Ectodermal cell (in vitro differentiated cells): ENCODE measurements at regions not wholly inside any gene's neighbourhood (a gene's known extent, or its start where the extent isn't known, plus 50 kb on each side); places are given as distances from the start of the nearest gene placed in this dataset.

Experiments used
- H3K27ac ChIP-seq: 2 replicates; pipeline ENCODE4 v1.7.0; 2013; ENCODE audit warnings: mild to moderate bottlenecking, low read depth, low read length; ENCODE audit not compliant: insufficient read depth, poor library complexity, severe bottlenecking
- H3K27me3 ChIP-seq: 2 replicates; pipeline ENCODE4 v1.7.0; 2013; ENCODE audit warnings: mild to moderate bottlenecking, low read length; ENCODE audit not compliant: insufficient read depth, control insufficient read depth, poor library complexity, severe bottlenecking
- H3K36me3 ChIP-seq: one replicate; pipeline ENCODE4 v1.7.0; 2013; ENCODE audit warnings: low read length; ENCODE audit not compliant: control insufficient read depth, insufficient read depth
- H3K4me1 ChIP-seq: one replicate; pipeline ENCODE4 v1.7.0; 2013; ENCODE audit warnings: low read length; ENCODE audit not compliant: control insufficient read depth, insufficient read depth
- H3K4me3 ChIP-seq: 2 replicates; pipeline ENCODE4 v1.7.0; 2013; ENCODE audit warnings: low read depth, low read length, control low read depth; ENCODE audit not compliant: insufficient read depth
- H3K9me3 ChIP-seq: 2 replicates; pipeline ENCODE4 v1.7.0; 2013; ENCODE audit warnings: mild to moderate bottlenecking, low read length, moderate library complexity; ENCODE audit not compliant: control insufficient read depth
- WGBS, 2 experiments: methylation state at CpG; one replicate each; pipeline ENCODE4 v1.1.7; 2013; ENCODE audit warnings: missing lambda C conversion rate in 2 of 2; 5-methylcytosine and 5-hydroxymethylcytosine counted together

GRCh38 chr13:90171649-90172048 is 1175.8 kb upstream of the MIR17HG start:
- no peaks in the 10 kb centered on the region for H3K4me1 ChIP-seq
- no peaks in the 10 kb centered on the region for H3K27me3 ChIP-seq
- H3K27ac ChIP-seq: no peak overlapping the region
- 71 to 89% methylated on average over 1 of the region's 1 CpG for WGBS, 2 experiments
- no peaks in the 10 kb centered on the region for H3K36me3 ChIP-seq
- H3K4me3 ChIP-seq: no peak overlapping the region
- no peaks in the 10 kb centered on the region for H3K9me3 ChIP-seq

- H3K4me3 ChIP-seq: no peak overlapping the region
- no peak overlapping the region for H3K27ac ChIP-seq
- H3K27me3 ChIP-seq: no peaks in the 10 kb centered on the region
- H3K9me3 ChIP-seq: no peaks in the 10 kb centered on the region
- no peaks in the 10 kb centered on the region for H3K36me3 ChIP-seq
- WGBS, 2 experiments: 100% methylated on average over 1 of the region's 1 CpG; no CpG with 5 or more reads in 1 of the 2 experiments
- no peaks in the 10 kb centered on the region for H3K4me1 ChIP-seq
Measured at GRCh38 chr13:90177512-90177911, 1170.0 kb upstream of the MIR17HG start.

GRCh38 chr13:90184355-90184754 is 1163.1 kb upstream of the MIR17HG start:
- no peaks in the 10 kb centered on the region for H3K36me3 ChIP-seq
- no peak overlapping the region for H3K4me3 ChIP-seq
- WGBS, 2 experiments: 100% methylated on average over 1 of the region's 1 CpG

GRCh38 chr13:90185734-90186133 is 1161.8 kb upstream of the MIR17HG start:
- Histone ChIP-seq H3K36me3 (no peaks in the 10 kb centered on the region), H3K27me3 (no peaks in the 10 kb centered on the region), H3K4me1 (no peaks in the 10 kb centered on the region), H3K4me3 (no peak overlapping the region), H3K9me3 (no peaks in the 10 kb centered on the region), H3K27ac (no peak overlapping the region)

More at GRCh38 chr13:90184355-90184754, 1163.1 kb upstream of the MIR17HG start:
- H3K27me3 ChIP-seq: no peaks in the 10 kb centered on the region
- H3K9me3 ChIP-seq: no peaks in the 10 kb centered on the region
- H3K27ac ChIP-seq: no peak overlapping the region
- H3K4me1 ChIP-seq: no peaks in the 10 kb centered on the region

GRCh38 chr13:90187478-90188350 is 1159.8 kb upstream of the MIR17HG start:
- H3K4me3 ChIP-seq: no peak overlapping the region
- H3K4me1 ChIP-seq: no peaks in the 10 kb centered on the region
- 96 to 97% methylated on average over 3 to 5 of the region's 5 CpGs for WGBS, 2 experiments
- no peaks in the 10 kb centered on the region for H3K9me3 ChIP-seq
- no peaks in the 10 kb centered on the region for H3K27me3 ChIP-seq
- no peaks in the 10 kb centered on the region for H3K36me3 ChIP-seq
- H3K27ac ChIP-seq: no peak overlapping the region

- Histone ChIP-seq H3K4me1 (no peaks in the 10 kb centered on the region), H3K36me3 (no peaks in the 10 kb centered on the region), H3K27ac (no peak overlapping the region), H3K9me3 (no peaks in the 10 kb centered on the region), H3K4me3 (no peak overlapping the region), H3K27me3 (no peaks in the 10 kb centered on the region)
- 100% methylated on average over 2 of the region's 3 CpGs; no CpG with 5 or more reads in 1 of the 2 experiments for WGBS, 2 experiments
Measured at GRCh38 chr13:90188351-90188636, 1159.2 kb upstream of the MIR17HG start.

GRCh38 chr13:90197722-90198121 is 1149.8 kb upstream of the MIR17HG start:
- H3K27me3 ChIP-seq: no peaks in the 10 kb centered on the region
- WGBS, 2 experiments: 89 to 93% methylated on average over 2 of the region's 2 CpGs
- H3K36me3 ChIP-seq: no peaks in the 10 kb centered on the region
- no peaks in the 10 kb centered on the region for H3K9me3 ChIP-seq
- H3K4me1 ChIP-seq: no peaks in the 10 kb centered on the region
- no peak overlapping the region for H3K27ac ChIP-seq
- H3K4me3 ChIP-seq: no peak overlapping the region

- Histone ChIP-seq H3K9me3 (no peaks in the 10 kb centered on the region), H3K4me3 (no peak overlapping the region), H3K27ac (no peak overlapping the region), H3K27me3 (no peaks in the 10 kb centered on the region), H3K36me3 (no peaks in the 10 kb centered on the region), H3K4me1 (no peaks in the 10 kb centered on the region)
- WGBS, 2 experiments: 91 to 93% methylated on average over 1 of the region's 1 CpG
Measured at GRCh38 chr13:90201202-90201601, 1146.3 kb upstream of the MIR17HG start.

GRCh38 chr13:90201676-90202460 is 1145.6 kb upstream of the MIR17HG start:
- Histone ChIP-seq H3K27ac (no peak overlapping the region), H3K36me3 (no peaks in the 10 kb centered on the region), H3K9me3 (no peaks in the 10 kb centered on the region), H3K4me1 (no peaks in the 10 kb centered on the region), H3K27me3 (no peaks in the 10 kb centered on the region), H3K4me3 (no peak overlapping the region)
- 85 to 86% methylated on average over 6 to 7 of the region's 7 CpGs for WGBS, 2 experiments

GRCh38 chr13:90205081-90205480 is 1142.4 kb upstream of the MIR17HG start:
- Histone ChIP-seq H3K36me3 (no peaks in the 10 kb centered on the region), H3K4me3 (no peak overlapping the region), H3K9me3 (no peaks in the 10 kb centered on the region), H3K27me3 (no peaks in the 10 kb centered on the region), H3K4me1 (peaks cover 3% of the 10 kb centered on the region), H3K27ac (no peak overlapping the region)
- WGBS, 2 experiments: 77 to 95% methylated on average over 1 of the region's 1 CpG
